B cell (primary cell): ENCODE measurements at regions not wholly inside any gene's neighbourhood (a gene's known extent, or its start where the extent isn't known, plus 50 kb on each side); places are given as distances from the start of the nearest gene placed in this dataset.

Experiments
- ATAC-seq: fragments of 200-7000 bp; cut with Tn5 transposase; one replicate; pipeline ENCODE4 v1.10.0; 2021; ENCODE audit warnings: low read depth, mild to moderate bottlenecking, moderate number of reproducible peaks, moderate library complexity
- CTCF ChIA-PET: fragments of 350-600 bp; sonication (Branson Sonifier 250); formaldehyde crosslinking; loops from one replicate; lab custom pipeline; 2021; ENCODE audit warnings: antibody characterized with exemption, inconsistent platforms; lab: Charles Lee
- POLR2A ChIA-PET: fragments of 350-600 bp; sonication (Branson Sonifier 250); formaldehyde crosslinking; loops from one replicate; lab custom pipeline; 2021; ENCODE audit warnings: antibody characterized with exemption; lab: Charles Lee
- DNase-seq: peaks from one replicate; pipeline ENCODE4 v3.0.0; 2013
- H2AFZ ChIP-seq: 2 replicates; pipeline ENCODE4 v1.6.1; 2012; ENCODE audit warnings: mild to moderate bottlenecking, low read depth, low read length; ENCODE audit not compliant: insufficient read depth, poor library complexity, severe bottlenecking
- H3K27ac ChIP-seq, 2 donors: 1 replicate in 1 of 2; 2 replicates in 1 of 2; pipeline ENCODE4 v1.5.1; 2012 to 2013; ENCODE audit warnings: low read length in 2 of 2, mild to moderate bottlenecking in 2 of 2, moderate library complexity in 1 of 2
- H3K27me3 ChIP-seq, 4 experiments: fragments of 200-600 bp in 1 of 4; sonication (generic) in 1 of 4; replicated peaks in 1 of 4; 1 replicate in 2 of 4; 2 replicates in 2 of 4; pipeline versions ENCODE4 v1.6.1 to v1.7.0; 2013 to 2016; ENCODE audit warnings: low read length in 3 of 4, mild to moderate bottlenecking in 2 of 4, mixed read lengths in 1 of 4, moderate library complexity in 1 of 4; ENCODE audit not compliant: insufficient read depth in 4 of 4, control insufficient read depth in 3 of 4; ENCODE audit errors: control extremely low read depth in 1 of 4
- H3K36me3 ChIP-seq, 2 experiments: replicated peaks in 1 of 2; 1 replicate in 1 of 2; 2 replicates in 1 of 2; pipeline versions ENCODE4 v1.6.1 to v1.7.1; 2013; ENCODE audit warnings: low read length in 1 of 2; ENCODE audit not compliant: insufficient read depth in 2 of 2, control insufficient read depth in 1 of 2; ENCODE audit errors: control extremely low read depth in 1 of 2, extremely low read depth in 1 of 2
- H3K4me1 ChIP-seq, 2 donors: fragments of 200-600 bp in 1 of 2; sonication (generic) in 1 of 2; 1 replicate in 1 of 2; 2 replicates in 1 of 2; pipeline versions ENCODE4 v1.5.1 to v1.6.1; 2013 to 2017; ENCODE audit warnings: low read length in 2 of 2; ENCODE audit not compliant: control insufficient read depth in 2 of 2, insufficient read depth in 2 of 2
- H3K4me2 ChIP-seq: replicated peaks from 2 replicates; pipeline ENCODE3; 2012; ENCODE audit warnings: mild to moderate bottlenecking, low read depth, low read length; ENCODE audit not compliant: poor library complexity, severe bottlenecking
- H3K4me3 ChIP-seq, 5 experiments: fragments of 200-600 bp in 1 of 5; sonication (generic) in 1 of 5; 1 replicate in 3 of 5; 2 replicates in 2 of 5; pipeline versions ENCODE4 v1.5.1 to v1.7.0; 2011 to 2016; ENCODE audit warnings: low read length in 4 of 5, mild to moderate bottlenecking in 4 of 5, low read depth in 2 of 5, control low read depth in 1 of 5, moderate library complexity in 1 of 5; ENCODE audit not compliant: insufficient read depth in 1 of 5; ENCODE audit errors: control extremely low read depth in 1 of 5, extremely low read depth in 1 of 5
- H3K79me2 ChIP-seq: fragments of 200-600 bp; sonication (generic); one replicate; pipeline ENCODE4 v1.6.0; 2016; ENCODE audit warnings: low read length; ENCODE audit not compliant: control insufficient read depth, insufficient read depth
- H3K9ac ChIP-seq: fragments of 200-600 bp; sonication (generic); 2 replicates; pipeline ENCODE4 v1.6.1; 2017; ENCODE audit warnings: mild to moderate bottlenecking, low read length, moderate library complexity
- H3K9me3 ChIP-seq, 3 donors: one replicate each; pipeline versions ENCODE4 v1.6.1 to v1.7.1; 2013; ENCODE audit warnings: low read length in 2 of 3; ENCODE audit not compliant: control insufficient read depth in 2 of 3, insufficient read depth in 1 of 3; ENCODE audit errors: control extremely low read depth in 1 of 3
- H4K20me1 ChIP-seq: 2 replicates; pipeline ENCODE4 v1.6.0; 2012; ENCODE audit warnings: mild to moderate bottlenecking, low read length; ENCODE audit not compliant: insufficient read depth, control insufficient read depth, poor library complexity, severe bottlenecking
- H3K27ac Mint-ChIP-seq: one replicate; pipeline ENCODE4 v1.8.0; 2021; ENCODE audit warnings: mixed read lengths
- H3K27me3 Mint-ChIP-seq: one replicate; pipeline ENCODE4 v1.8.0; 2021; ENCODE audit warnings: mixed read lengths
- H3K4me1 Mint-ChIP-seq: one replicate; pipeline ENCODE4 v1.8.0; 2021; ENCODE audit warnings: mixed read lengths
- H3K4me3 Mint-ChIP-seq: one replicate; pipeline ENCODE4 v1.8.0; 2021; ENCODE audit warnings: mixed read lengths
- H3K9me3 Mint-ChIP-seq: one replicate; pipeline ENCODE4 v1.8.0; 2022; ENCODE audit warnings: mixed read lengths; ENCODE audit not compliant: insufficient read depth
- CTCF ChIP-seq: fragments of 200-600 bp; IDR thresholded peaks from one replicate; pipeline ENCODE4 v1.8.0; 2022; ENCODE audit warnings: antibody characterized with exemption, mild to moderate bottlenecking
- EZH2 ChIP-seq: IDR thresholded peaks from 2 replicates; pipeline ENCODE4 v1.6.1; 2012; ENCODE audit warnings: borderline replicate concordance, low read depth, mild to moderate bottlenecking, moderate library complexity, low read length; ENCODE audit not compliant: insufficient read depth, poor library complexity, severe bottlenecking
- WGBS: methylation state at CpG from one replicate; pipeline ENCODE4 v1.1.5; 2013; ENCODE audit warnings: missing lambda C conversion rate; ENCODE audit not compliant: insufficient coverage; 5-methylcytosine and 5-hydroxymethylcytosine counted together
- intact Hi-C: fragments of 100-400 bp; cut with micrococcal nuclease; formaldehyde crosslinking; loops from one replicate; pipeline ENCODE4 v1.10.0; 2022

GRCh38 chr22:11628651-11629511 is 3899.1 kb upstream of the OR11H1 start:
- no peak for ATAC-seq
- 86% methylated on average over 99 of the region's 102 CpGs for WGBS

More at GRCh38 chr22:11628651-11629511, 3899.1 kb upstream of the OR11H1 start:
- Mint-ChIP-seq H3K27me3 (no peaks in the 10 kb centered on the region), H3K4me1 (no peaks in the 10 kb centered on the region), H3K9me3 (peaks cover 12% of the 10 kb centered on the region), H3K27ac (no peak overlapping the region), H3K4me3 (no peak overlapping the region)
- H3K36me3 ChIP-seq = no peaks in the 10 kb centered on the region
- no peak for DNase-seq
- H2AFZ ChIP-seq = no peak overlapping the region
- H3K79me2 ChIP-seq = no peaks in the 10 kb centered on the region
- TF ChIP-seq EZH2 = no peak
- TF ChIP-seq CTCF = no peak
- no peak overlapping the region for H3K9ac ChIP-seq
- no peak overlapping the region for H3K27ac ChIP-seq
- no peaks in the 10 kb centered on the region for H3K4me1 ChIP-seq
- no peak overlapping the region for H3K4me3 ChIP-seq
- POLR2A ChIA-PET = no interaction called here
- H3K9me3 ChIP-seq = peaks cover 0 to 57% (median 8%) of the 10 kb centered on the region in 3 donors
- no peaks in the 10 kb centered on the region for H4K20me1 ChIP-seq
- CTCF ChIA-PET = no interaction called here
- intact Hi-C loops = no loop called here
- H3K27me3 ChIP-seq = no peaks in the 10 kb centered on the region
- H3K4me2 ChIP-seq = no peak overlapping the region
